GM19463 (cell line): ENCODE measurements at regions not wholly inside any gene's neighbourhood (a gene's known extent, or its start where the extent isn't known, plus 50 kb on each side); places are given as distances from the start of the nearest gene placed in this dataset.

ENCODE experiments used
- ATAC-seq: cut with Tn5 transposase; IDR thresholded peaks from one replicate; pipeline ENCODE4 v1.9.1; 2021; ENCODE audit warnings: mild to moderate bottlenecking, moderate library complexity; ENCODE audit not compliant: unreplicated experiment

- ATAC-seq = no peak
These were observed 199.4 kb upstream of the RPL38 start for GRCh38 chr17:74004056-74004455.

DNA sequence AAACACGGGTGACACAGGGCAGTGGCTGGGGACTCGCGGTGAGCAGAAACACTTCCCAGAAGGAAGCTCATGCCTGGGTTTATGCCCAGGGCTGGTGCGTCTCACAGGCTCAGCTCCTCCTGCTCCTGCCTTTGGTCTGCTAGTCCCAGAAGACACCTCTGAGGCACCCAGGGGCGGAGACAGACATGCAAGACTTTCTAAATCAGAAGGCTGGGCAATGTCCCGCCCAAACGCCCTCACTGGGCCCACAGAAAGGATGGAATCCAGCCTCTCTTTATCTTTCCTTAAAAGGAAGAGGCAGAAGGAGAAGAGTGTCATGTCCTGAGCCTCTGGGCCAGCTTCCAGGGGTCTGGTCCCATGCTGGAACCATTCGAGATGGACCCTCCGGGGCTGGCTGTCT, 197.7 kb upstream of the RPL38 start:
- no peak for ATAC-seq

DNA sequence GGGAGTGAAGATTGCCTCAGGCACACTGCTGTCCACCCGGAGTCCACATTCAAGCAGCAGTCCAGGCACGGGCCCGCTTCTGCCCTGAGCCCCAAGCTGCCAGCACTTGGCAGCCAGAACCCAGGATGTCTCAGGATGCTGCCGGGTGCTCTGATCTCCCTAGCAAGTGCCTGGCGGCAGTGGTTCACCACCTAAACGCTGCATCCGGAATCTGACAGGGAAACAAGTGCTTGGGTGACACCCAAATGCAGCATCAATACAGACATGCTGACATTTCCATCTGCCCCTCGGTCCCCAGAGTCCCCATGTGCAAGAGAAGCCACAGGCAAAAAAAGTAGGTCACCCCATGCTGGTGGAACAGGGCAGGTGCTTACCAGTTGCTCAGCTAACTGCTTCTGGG, 197.1 kb upstream of the RPL38 start:
- no peak for ATAC-seq

DNA sequence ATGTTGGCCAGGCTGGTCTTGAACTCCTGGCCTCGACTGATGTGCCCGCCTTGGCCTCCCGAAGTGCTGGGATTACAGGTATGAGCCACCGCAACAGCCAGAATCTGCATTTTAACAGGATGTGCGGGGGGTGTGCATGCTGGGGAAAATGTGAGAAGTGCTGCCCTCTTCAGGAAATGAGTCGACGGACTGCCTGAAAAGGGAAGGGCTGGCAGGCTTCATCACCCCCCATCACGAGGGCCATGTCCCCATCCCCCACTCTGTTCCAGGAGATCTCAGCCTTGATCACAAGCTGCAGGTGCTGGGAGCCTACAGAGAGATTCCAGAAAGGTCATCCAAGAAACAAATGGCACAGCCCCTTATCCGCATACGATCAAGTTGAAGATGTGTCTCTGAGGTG, 195.3 kb upstream of the RPL38 start:
- ATAC-seq = no peak

DNA sequence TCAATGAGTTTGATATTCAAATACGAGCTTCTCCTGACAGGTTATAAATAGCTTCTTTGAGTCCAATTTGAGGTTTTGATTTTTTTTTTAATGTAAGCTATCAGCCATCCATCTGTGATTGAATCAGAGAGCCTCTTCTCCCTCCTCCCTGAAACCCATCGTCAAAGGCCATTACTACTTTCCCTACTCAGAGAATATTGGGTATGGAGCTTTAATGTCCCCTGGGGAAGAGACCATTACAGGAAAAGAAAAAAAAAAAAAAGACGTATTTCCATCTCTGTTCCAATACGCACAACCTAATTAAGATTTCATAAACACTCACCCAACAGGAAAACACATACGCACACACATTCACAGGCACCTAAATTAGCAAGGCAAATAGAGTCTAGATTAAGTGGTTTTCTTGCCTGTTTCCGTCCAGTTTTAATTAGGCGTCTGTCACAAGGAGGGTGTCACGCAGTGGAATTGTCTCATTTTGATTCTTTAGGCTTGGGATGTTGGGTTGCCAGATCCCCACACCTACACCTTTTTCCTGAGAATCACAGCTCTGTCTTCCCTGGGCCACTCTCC, 194.3 kb upstream of the RPL38 start:
- no peak for ATAC-seq

GRCh38 chr17:74010903-74011302, 192.6 kb upstream of the RPL38 start:
- no peak for ATAC-seq

DNA sequence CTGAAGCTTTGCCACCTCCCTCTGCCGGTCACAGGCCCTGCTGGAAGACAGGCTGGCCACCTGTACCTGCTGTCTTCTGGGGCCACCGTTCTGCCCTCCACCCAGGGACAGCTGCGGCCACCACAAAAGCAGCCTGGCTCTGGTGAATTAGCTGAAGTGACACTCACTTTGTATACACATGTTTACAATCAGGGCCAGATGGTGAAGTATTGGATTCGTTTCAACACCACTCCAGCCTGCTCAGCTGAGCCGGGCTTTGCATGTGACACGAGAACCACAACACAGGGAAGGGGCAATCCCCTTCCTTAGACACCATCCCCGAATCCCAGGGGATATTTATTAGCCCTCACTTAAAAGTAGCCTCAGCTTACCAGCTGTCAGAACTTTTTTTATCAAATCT, 191.5 kb upstream of the RPL38 start:
- ATAC-seq = no peak

DNA sequence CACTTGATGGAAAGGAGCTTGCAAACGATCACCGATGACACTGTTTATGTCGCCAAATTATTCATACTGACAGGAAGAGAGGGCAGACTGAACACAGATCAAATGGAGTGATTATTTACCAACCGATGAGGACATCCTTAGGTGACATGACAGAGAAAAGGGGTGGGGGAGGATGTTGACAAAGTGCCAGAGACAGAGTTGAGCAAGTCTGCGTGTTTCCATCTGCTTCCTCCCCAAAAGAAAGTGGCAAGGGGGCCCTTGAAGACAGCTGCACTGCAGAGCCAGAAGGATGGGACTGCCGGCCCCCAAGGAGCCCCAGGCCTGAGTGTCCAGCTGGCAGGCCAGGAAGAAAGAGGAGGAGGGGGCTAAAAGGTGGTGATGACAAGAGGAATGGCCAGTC, 191.0 kb upstream of the RPL38 start:
- ATAC-seq = no peak

- ATAC-seq = no peak
These were observed 188.2 kb upstream of the RPL38 start for GRCh38 chr17:74015316-74015715.

- no peak for ATAC-seq
These were observed 187.5 kb upstream of the RPL38 start for GRCh38 chr17:74015990-74016389.

DNA sequence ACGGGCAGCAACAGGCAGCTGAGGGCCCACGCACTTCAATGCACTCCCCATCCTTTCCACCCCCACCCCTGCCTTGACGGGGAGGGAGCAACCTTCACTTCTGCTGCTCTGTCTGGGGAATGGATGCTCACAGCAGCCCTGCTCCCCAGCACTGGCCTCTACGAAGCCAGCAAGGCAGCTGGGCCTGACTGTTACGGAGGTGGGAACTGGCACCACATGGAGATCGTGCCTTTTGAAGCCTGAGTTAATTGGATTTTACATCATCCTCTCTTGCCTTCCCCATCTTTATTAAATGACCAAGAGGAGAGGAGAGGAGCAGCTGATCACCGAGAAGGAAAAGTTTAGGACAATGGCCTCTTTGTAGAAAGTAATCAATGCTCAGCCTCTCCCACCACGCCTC, 187.0 kb upstream of the RPL38 start:
- ATAC-seq = no peak

DNA sequence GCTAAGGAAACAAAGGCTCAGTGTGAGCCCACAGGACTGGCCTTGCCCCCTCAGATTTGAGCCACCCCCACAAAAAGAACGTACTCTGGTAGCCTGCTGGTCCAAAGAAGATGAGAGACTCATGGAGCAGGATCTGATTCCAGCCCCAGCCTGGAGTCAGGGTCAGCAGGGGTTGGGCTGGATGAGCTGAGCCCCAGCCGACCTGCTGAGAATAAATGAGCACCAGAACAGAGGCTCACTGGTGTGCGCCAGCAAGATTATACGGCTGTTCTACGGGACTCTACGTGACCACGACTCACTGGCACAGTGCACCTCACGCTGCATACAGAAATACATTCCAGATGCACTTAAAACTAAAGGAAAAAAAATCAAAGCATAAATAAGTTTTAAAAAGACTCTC, 186.0 kb upstream of the RPL38 start:
- no peak for ATAC-seq

DNA sequence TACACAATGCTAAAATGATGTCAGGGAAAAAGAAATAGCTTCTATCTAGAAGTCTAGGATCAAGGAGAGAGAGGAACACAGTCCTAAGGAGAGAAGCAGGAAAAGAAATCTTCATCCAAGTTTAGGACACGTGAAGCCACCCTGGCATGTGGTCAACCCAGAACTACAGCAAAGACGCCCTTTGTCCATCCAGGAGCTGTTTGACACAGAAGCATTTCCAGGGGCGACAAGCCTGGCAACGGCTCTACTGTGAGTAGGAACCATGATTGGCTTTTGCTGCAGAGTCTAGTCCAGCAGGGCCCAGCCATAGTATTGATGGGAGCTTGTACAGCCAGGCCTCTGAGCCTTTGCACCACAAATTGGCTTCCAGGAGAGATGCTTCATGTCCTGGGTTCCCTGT, 185.4 kb upstream of the RPL38 start:
- no peak for ATAC-seq

DNA sequence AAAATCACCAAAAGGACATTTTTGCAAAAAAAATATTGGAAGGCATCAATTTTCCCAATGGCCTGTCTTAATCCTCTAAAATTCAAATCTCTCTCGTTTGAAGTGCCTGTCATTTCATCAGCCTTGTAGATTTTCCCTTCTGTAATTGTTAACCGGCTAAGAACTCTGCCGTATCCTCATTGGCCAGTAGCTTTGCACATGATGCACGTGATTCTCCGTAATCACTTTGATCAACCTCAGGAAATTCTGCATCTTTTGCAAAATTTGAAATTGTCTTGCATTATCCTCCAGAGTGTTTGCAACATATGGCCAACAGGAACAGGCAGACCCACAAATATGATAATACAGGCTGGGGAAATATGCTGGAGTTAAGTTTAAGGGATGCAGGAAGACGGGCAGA, 184.2 kb upstream of the RPL38 start:
- ATAC-seq = no peak

- no peak for ATAC-seq
These were observed 183.6 kb upstream of the RPL38 start for GRCh38 chr17:74019860-74020259.

GRCh38 chr17:74020522-74020921, 183.0 kb upstream of the RPL38 start:
- no peak for ATAC-seq

- no peak for ATAC-seq
These were observed 178.5 kb upstream of the RPL38 start for GRCh38 chr17:74024871-74025531.

GRCh38 chr17:74027444-74027843, 176.0 kb upstream of the RPL38 start:
- no peak for ATAC-seq

DNA sequence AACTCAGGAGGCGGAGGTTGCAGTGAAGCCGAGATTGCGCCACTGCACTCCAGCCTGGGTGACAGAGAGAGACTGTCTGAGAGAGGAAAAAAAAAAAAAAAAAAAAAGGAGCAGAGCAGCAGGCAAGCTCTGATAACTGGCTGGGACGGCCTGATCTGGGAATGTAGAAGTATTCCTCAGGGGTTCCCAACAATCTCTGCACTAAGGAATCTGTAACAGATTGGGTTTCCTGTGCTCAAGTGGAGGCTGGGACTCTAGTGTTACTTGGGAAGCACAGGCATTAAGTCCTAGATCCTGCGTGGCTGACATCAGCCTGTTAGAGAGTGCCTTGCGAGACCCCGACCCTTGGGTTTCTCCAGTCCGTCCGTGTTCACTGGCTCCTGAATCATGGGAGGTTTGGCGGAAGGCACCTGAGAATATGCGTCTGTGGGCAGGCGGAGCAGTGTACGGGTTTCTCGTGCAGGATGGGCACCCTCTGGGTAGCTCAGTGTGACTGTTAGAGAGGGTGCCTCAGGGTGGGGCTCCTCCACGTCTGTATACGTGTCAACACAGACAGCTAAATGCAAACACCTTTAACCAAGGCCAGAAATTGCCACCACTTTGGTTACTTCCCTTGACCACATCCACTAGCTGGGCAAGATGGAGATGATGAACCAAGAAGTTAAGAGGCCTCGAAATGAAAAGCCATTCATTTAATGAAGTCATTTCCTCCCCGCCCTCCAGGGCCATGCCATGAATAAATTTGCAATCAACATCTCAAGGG, 174.9 kb upstream of the RPL38 start:
- ATAC-seq = no peak

DNA sequence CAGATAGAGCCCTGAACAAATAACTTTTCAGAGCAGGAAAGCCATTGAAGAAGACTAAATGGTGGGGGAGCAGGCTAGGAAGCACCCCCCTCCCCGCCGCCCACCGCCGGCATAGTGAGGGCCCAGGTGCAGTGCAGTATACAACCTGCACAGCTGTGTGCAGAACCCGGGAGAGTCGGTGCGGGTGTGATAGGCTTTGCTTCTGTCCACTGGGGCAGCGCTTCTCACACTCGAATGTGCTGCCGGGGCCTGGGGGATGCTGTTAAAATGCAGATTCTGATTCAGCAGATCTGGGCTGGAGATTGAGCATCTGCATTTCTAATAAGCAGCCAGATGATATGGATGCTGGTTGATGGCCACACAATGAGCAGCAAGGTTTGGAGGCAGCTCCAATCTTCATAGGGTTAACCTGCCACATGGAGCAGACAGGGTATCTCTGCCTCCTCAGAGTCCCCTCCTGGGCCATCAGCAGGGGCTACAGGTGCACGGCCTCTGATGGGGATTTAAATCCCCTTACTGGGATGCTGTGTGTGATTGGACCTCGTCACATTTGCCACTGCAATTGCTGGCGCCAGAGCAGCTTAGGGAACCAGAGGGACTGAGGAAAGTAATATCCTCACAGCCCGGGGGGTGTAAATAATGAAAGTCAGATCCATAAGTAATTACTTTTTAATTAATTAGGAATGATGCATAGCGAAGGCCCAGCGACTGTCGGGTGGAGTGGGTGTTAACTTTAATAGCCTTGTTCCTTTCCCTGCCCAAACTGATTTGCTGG, 172.0 kb upstream of the RPL38 start:
- no peak for ATAC-seq

DNA sequence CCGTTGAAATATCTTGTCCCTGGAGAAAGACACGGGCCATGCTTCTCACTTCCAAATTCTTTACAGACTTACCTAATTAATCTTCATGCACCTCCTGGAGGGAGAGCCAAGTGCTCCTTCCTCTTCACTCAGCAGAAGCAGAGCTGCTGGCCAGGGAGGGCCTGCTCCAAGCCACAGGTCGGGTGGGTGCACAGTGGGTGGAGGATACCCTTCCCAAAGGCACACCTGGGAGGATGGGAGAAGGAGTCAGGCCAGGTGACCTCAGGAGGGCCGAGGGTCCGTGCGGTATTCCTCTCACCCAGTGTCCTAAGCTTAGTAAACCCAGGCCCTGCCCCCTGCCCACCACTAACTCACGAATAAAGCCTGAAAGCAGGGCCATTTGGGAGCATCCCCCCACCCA, 171.3 kb upstream of the RPL38 start:
- no peak for ATAC-seq

DNA sequence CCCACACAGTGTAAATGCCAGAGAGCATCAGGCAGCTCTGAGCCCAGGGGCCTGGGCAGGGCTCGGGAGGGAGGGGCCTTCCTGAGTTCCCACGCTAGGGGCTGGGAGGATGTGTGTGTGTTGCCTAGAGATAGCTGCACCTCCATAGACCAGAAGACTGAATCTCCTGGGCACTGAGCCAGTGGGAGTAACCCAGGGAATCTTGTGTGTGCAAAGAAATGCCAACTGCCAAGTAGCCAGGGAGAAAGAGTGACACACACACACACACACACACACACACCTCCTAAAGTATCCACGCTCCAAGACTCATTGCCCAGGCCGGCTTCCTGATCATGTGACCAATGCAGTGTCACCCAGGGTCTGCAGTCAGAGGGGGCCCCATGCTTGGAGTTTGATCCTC, 166.2 kb upstream of the RPL38 start:
- ATAC-seq = no peak
